WTC11 (cell line): ENCODE measurements at regions not wholly inside any gene's neighbourhood (a gene's known extent, or its start where the extent isn't known, plus 50 kb on each side); places are given as distances from the start of the nearest gene placed in this dataset.

Source experiments
- ATAC-seq: fragments of 200-7000 bp; cut with Tn5 transposase; 2 replicates; pipeline ENCODE4 v1.10.0; 2021; ENCODE audit warnings: mild to moderate bottlenecking, moderate library complexity
- CTCF ChIA-PET: fragments of 300-600 bp; sonication (Branson Sonifier 250); formaldehyde crosslinking; loops from one replicate; lab custom pipeline; 2021; ENCODE audit warnings: antibody characterized with exemption; lab: Charles Lee
- POLR2A ChIA-PET: fragments of 350-600 bp; sonication (Branson Sonifier 250); formaldehyde crosslinking; loops from one replicate; lab custom pipeline; 2021; ENCODE audit warnings: antibody characterized with exemption; lab: Charles Lee
- DNase-seq: peaks from one replicate; pipeline ENCODE4 v3.0.0; 2021; ENCODE audit warnings: low spot score
- H3K27ac Mint-ChIP-seq: 2 replicates; pipeline ENCODE4 v1.8.0; 2021; ENCODE audit warnings: mixed read lengths
- H3K27me3 Mint-ChIP-seq: 2 replicates; pipeline ENCODE4 v1.8.0; 2021; ENCODE audit warnings: low read depth, mild to moderate bottlenecking, moderate library complexity, mixed read lengths
- H3K36me3 Mint-ChIP-seq: 2 replicates; pipeline ENCODE4 v1.8.0; 2021; ENCODE audit warnings: mixed read lengths
- H3K4me1 Mint-ChIP-seq: 2 replicates; pipeline ENCODE4 v1.8.0; 2022; ENCODE audit warnings: mixed read lengths
- H3K4me3 Mint-ChIP-seq: 2 replicates; pipeline ENCODE4 v1.8.0; 2021; ENCODE audit warnings: mild to moderate bottlenecking, moderate library complexity, mixed read lengths
- H3K9me3 Mint-ChIP-seq: 2 replicates; pipeline ENCODE4 v1.8.0; 2021; ENCODE audit warnings: mixed read lengths
- FOXK1 ChIP-seq: sonication (generic); formaldehyde crosslinking; IDR thresholded peaks from 2 replicates; pipeline ENCODE4 v1.8.0; 2022; ENCODE audit warnings: mild to moderate bottlenecking, moderate library complexity, missing genetic modification reagents
- IRF2 ChIP-seq: sonication (generic); formaldehyde crosslinking; IDR thresholded peaks from 2 replicates; pipeline ENCODE4 v1.8.0; 2022; ENCODE audit warnings: low read depth, missing genetic modification reagents, borderline replicate concordance
- KAT7 ChIP-seq: sonication (generic); formaldehyde crosslinking; IDR thresholded peaks from 2 replicates; pipeline ENCODE4 v1.8.1; 2023; ENCODE audit warnings: missing genetic modification reagents, mild to moderate bottlenecking, borderline replicate concordance
- OVOL2 ChIP-seq: fragments of 250-450 bp; sonication (Bioruptor Pico); IDR thresholded peaks from 2 replicates; pipeline ENCODE4 v1.9.0; 2021; ENCODE audit warnings: mild to moderate bottlenecking, borderline replicate concordance
- PRRX2 ChIP-seq: fragments of 250-450 bp; sonication (Bioruptor Pico); IDR thresholded peaks from 2 replicates; pipeline ENCODE4 v1.8.0; 2021; ENCODE audit warnings: mild to moderate bottlenecking
- ZNF121 ChIP-seq: sonication (generic); formaldehyde crosslinking; IDR thresholded peaks from 2 replicates; pipeline ENCODE4 v1.8.0; 2023; ENCODE audit warnings: missing genetic modification reagents
- ZNF138 ChIP-seq: sonication (generic); formaldehyde crosslinking; conservative IDR thresholded peaks from 2 replicates; pipeline ENCODE4 v1.8.1; 2022; ENCODE audit warnings: mild to moderate bottlenecking, moderate library complexity, missing genetic modification reagents
- ZNF263 ChIP-seq: sonication (generic); formaldehyde crosslinking; IDR thresholded peaks from 2 replicates; pipeline ENCODE4 v1.8.1; 2022; ENCODE audit warnings: low read depth, mild to moderate bottlenecking, moderate library complexity, missing genetic modification reagents
- ZNF317 ChIP-seq: sonication (generic); formaldehyde crosslinking; IDR thresholded peaks from 2 replicates; pipeline ENCODE4 v1.8.1; 2023; ENCODE audit warnings: low read depth, mild to moderate bottlenecking, moderate library complexity, missing genetic modification reagents, borderline replicate concordance
- TF ChIP-seq, protein P1 (sequence below): sonication (generic); formaldehyde crosslinking; IDR thresholded peaks from 2 replicates; pipeline ENCODE4 v1.8.1; 2023; ENCODE audit warnings: mild to moderate bottlenecking, missing genetic modification reagents, borderline replicate concordance
- TF ChIP-seq, protein P2 (sequence below): sonication (generic); formaldehyde crosslinking; IDR thresholded peaks from 2 replicates; pipeline ENCODE4 v1.8.0; 2022; ENCODE audit warnings: mild to moderate bottlenecking, missing genetic modification reagents
- TF ChIP-seq, protein P3 (sequence below): sonication (generic); formaldehyde crosslinking; IDR thresholded peaks from 2 replicates; pipeline ENCODE4 v1.8.0; 2022; ENCODE audit warnings: missing genetic modification reagents
- TF ChIP-seq, protein P4 (sequence below): fragments of 250-450 bp; sonication (Bioruptor Pico); IDR thresholded peaks from 2 replicates; pipeline ENCODE4 v1.9.0; 2021; ENCODE audit warnings: moderate library complexity, mild to moderate bottlenecking, inconsistent platforms, borderline replicate concordance
- TF ChIP-seq, protein P5 (sequence below): sonication (generic); formaldehyde crosslinking; IDR thresholded peaks from 2 replicates; pipeline ENCODE4 v1.8.0; 2023; ENCODE audit warnings: missing genetic modification reagents
- TF ChIP-seq, protein P6 (sequence below): sonication (generic); formaldehyde crosslinking; IDR thresholded peaks from 2 replicates; pipeline ENCODE4 v1.8.0; 2022; ENCODE audit warnings: mild to moderate bottlenecking, missing genetic modification reagents

DNA sequence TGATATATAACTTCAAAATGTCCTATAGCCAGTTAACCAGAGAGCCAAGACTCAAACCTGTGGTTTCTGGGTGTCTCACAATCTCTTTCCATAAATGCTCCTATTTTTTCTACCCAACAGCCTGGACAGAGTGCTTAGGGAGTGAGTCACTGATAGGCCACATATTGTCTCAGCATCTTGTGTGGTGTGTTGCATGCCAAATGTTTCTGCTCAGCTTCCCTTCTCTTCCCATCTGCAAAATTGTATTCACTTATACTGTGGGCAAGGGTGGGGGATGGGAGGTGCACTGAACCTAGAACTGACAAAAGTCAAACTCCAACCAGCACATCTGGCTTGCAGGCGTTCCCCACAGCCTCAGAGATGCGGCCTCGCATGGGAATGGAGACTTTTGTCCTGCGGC lies 123.3 kb downstream of the KCNA5 start (continued):
- TF ChIP-seq, protein P1, sequence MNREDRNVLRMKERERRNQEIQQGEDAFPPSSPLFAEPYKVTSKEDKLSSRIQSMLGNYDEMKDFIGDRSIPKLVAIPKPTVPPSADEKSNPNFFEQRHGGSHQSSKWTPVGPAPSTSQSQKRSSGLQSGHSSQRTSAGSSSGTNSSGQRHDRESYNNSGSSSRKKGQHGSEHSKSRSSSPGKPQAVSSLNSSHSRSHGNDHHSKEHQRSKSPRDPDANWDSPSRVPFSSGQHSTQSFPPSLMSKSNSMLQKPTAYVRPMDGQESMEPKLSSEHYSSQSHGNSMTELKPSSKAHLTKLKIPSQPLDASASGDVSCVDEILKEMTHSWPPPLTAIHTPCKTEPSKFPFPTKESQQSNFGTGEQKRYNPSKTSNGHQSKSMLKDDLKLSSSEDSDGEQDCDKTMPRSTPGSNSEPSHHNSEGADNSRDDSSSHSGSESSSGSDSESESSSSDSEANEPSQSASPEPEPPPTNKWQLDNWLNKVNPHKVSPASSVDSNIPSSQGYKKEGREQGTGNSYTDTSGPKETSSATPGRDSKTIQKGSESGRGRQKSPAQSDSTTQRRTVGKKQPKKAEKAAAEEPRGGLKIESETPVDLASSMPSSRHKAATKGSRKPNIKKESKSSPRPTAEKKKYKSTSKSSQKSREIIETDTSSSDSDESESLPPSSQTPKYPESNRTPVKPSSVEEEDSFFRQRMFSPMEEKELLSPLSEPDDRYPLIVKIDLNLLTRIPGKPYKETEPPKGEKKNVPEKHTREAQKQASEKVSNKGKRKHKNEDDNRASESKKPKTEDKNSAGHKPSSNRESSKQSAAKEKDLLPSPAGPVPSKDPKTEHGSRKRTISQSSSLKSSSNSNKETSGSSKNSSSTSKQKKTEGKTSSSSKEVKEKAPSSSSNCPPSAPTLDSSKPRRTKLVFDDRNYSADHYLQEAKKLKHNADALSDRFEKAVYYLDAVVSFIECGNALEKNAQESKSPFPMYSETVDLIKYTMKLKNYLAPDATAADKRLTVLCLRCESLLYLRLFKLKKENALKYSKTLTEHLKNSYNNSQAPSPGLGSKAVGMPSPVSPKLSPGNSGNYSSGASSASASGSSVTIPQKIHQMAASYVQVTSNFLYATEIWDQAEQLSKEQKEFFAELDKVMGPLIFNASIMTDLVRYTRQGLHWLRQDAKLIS = no peak

DNA sequence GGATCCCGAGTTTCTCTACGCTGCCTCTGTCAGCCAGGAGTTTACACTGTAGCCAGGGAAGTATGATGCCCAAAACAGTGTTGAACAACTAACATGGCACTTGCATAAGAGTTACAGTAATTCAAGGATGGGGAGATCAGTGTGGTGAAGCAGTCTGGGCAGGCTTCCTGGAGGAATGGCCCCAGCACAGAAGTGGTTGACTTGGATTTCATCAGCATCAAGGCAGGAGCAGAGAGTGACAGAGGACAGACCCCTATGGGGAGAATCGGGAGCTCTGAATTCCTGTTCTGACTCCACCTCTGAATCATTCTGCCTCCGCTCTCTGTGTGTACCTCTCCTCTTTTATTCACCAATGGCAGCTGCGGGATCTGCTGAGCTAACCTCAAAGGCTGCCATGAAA lies 124.5 kb downstream of the KCNA5 start:
- no peak for DNase-seq
- TF ChIP-seq, protein P2, sequence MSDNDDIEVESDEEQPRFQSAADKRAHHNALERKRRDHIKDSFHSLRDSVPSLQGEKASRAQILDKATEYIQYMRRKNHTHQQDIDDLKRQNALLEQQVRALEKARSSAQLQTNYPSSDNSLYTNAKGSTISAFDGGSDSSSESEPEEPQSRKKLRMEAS (CRISPR knock-in tag) = no peak
- TF ChIP-seq, protein P3, sequence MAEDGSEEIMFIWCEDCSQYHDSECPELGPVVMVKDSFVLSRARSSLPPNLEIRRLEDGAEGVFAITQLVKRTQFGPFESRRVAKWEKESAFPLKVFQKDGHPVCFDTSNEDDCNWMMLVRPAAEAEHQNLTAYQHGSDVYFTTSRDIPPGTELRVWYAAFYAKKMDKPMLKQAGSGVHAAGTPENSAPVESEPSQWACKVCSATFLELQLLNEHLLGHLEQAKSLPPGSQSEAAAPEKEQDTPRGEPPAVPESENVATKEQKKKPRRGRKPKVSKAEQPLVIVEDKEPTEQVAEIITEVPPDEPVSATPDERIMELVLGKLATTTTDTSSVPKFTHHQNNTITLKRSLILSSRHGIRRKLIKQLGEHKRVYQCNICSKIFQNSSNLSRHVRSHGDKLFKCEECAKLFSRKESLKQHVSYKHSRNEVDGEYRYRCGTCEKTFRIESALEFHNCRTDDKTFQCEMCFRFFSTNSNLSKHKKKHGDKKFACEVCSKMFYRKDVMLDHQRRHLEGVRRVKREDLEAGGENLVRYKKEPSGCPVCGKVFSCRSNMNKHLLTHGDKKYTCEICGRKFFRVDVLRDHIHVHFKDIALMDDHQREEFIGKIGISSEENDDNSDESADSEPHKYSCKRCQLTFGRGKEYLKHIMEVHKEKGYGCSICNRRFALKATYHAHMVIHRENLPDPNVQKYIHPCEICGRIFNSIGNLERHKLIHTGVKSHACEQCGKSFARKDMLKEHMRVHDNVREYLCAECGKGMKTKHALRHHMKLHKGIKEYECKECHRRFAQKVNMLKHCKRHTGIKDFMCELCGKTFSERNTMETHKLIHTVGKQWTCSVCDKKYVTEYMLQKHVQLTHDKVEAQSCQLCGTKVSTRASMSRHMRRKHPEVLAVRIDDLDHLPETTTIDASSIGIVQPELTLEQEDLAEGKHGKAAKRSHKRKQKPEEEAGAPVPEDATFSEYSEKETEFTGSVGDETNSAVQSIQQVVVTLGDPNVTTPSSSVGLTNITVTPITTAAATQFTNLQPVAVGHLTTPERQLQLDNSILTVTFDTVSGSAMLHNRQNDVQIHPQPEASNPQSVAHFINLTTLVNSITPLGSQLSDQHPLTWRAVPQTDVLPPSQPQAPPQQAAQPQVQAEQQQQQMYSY (CRISPR knock-in tag) = no peak
- no peak for TF ChIP-seq IRF2 (CRISPR knock-in tag)
- TF ChIP-seq, protein P4, sequence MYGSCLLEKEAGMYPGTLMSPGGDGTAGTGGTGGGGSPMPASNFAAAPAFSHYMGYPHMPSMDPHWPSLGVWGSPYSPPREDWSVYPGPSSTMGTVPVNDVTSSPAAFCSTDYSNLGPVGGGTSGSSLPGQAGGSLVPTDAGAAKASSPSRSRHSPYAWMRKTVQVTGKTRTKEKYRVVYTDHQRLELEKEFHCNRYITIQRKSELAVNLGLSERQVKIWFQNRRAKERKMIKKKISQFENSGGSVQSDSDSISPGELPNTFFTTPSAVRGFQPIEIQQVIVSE (CRISPR knock-in tag) = no peak
- TF ChIP-seq FOXK1 = no peak
- TF ChIP-seq KAT7 (CRISPR knock-in tag) = no peak
- TF ChIP-seq, protein P5, sequence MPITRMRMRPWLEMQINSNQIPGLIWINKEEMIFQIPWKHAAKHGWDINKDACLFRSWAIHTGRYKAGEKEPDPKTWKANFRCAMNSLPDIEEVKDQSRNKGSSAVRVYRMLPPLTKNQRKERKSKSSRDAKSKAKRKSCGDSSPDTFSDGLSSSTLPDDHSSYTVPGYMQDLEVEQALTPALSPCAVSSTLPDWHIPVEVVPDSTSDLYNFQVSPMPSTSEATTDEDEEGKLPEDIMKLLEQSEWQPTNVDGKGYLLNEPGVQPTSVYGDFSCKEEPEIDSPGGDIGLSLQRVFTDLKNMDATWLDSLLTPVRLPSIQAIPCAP (CRISPR knock-in tag) = no peak
- TF ChIP-seq, protein P6, sequence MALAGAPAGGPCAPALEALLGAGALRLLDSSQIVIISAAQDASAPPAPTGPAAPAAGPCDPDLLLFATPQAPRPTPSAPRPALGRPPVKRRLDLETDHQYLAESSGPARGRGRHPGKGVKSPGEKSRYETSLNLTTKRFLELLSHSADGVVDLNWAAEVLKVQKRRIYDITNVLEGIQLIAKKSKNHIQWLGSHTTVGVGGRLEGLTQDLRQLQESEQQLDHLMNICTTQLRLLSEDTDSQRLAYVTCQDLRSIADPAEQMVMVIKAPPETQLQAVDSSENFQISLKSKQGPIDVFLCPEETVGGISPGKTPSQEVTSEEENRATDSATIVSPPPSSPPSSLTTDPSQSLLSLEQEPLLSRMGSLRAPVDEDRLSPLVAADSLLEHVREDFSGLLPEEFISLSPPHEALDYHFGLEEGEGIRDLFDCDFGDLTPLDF (CRISPR knock-in tag) = no peak
- TF ChIP-seq PRRX2 = no peak
- no peak for TF ChIP-seq ZNF121
- TF ChIP-seq OVOL2 = no peak
- no peak for TF ChIP-seq ZNF263
- TF ChIP-seq ZNF138 (CRISPR knock-in tag) = no peak
- no peak for TF ChIP-seq ZNF317 (CRISPR knock-in tag)
- TF ChIP-seq, all 79 proteins: peak for 0
- peaks cover 13% of the 10 kb centered on the region for H3K4me1 Mint-ChIP-seq
- POLR2A ChIA-PET = no interaction called here
- H3K9me3 Mint-ChIP-seq = no peaks in the 10 kb centered on the region
- no peak overlapping the region for H3K4me3 Mint-ChIP-seq
- no peaks in the 10 kb centered on the region for H3K36me3 Mint-ChIP-seq
- CTCF ChIA-PET = interaction anchor here (1.1 to 1.6 kb wide), 4 partner anchors 80 to 577 kb away, joined by 3 to 7 read pairs (median 6); no protein-coding TSS in a partner anchor
- no peaks in the 10 kb centered on the region for H3K27me3 Mint-ChIP-seq
- no peak overlapping the region for H3K27ac Mint-ChIP-seq
- ATAC-seq = no peak
